ENCODE measurements at regions not wholly inside any gene's neighbourhood (a gene's known extent, or its start where the extent isn't known, plus 50 kb on each side); places are given as distances from the start of the nearest gene placed in this dataset.

DNA sequence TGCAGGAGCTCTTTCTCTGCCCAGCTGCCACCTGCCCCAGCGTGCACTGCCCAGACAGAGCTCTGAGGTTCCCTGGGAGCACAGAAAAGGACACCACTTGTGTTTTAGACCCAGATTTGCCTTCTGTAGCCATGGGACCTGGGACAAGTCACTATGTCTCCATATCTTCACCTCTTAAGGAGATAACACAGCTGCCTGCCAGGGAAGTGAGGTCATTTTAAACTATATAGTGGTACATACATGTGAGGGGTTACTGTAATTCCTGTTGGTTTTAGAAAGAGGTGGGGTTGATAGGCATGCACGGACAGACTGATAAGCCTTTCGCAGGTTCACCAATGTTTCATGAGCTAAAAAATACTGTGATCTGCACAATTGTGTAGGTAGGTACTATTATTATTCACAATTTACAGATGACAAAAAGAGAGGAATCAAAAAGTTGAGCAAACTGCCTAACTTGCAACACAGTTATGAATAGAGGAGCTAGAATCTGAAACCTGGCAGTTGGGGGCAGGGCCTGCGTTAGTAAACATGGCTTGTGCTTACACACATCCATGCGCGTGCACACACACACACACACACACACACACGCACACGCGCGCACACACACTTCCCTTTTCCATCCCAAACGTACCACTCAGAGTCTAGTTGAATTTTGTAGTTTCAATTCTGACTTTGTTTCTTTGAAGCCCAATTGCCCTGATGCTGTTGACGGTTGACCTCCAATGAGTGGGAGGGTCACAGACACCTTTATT is 193.6 kb downstream of the FAM43A start:
- no peak overlapping the region for H3K4me3 ChIP-seq (replicated peaks; ENCODE audit: low read depth, low read length)
- no peaks in the 10 kb centered on the region; the same call in 1 of the 2 replicates for H3K27me3 ChIP-seq (replicated peaks; ENCODE audit: control insufficient read depth, insufficient read depth, low read length)
- TF ChIP-seq CTCF (IDR thresholded peaks at IDR 0.05; ENCODE audit: insufficient read depth, low read length, poor library complexity, severe bottlenecking): no peak
- H3K36me3 ChIP-seq (ENCODE audit: control insufficient read depth, insufficient read depth, low read length): no peaks in the 10 kb centered on the region
- DNase-seq (ENCODE audit: extremely low read depth, insufficient read length): no peak

- Histone ChIP-seq H3K4me3 (replicated peaks; ENCODE audit: low read depth, low read length) (no peak overlapping the region), H3K27me3 (replicated peaks; ENCODE audit: control insufficient read depth, insufficient read depth, low read length) (no peaks in the 10 kb centered on the region; the same call in 1 of the 2 replicates), H3K36me3 (ENCODE audit: control insufficient read depth, insufficient read depth, low read length) (no peaks in the 10 kb centered on the region)
- no peak for DNase-seq (ENCODE audit: extremely low read depth, insufficient read length)
- TF ChIP-seq CTCF (IDR thresholded peaks at IDR 0.05; ENCODE audit: insufficient read depth, low read length, poor library complexity, severe bottlenecking): no peak
Measured at GRCh38 chr3:194879991-194880939, 194.6 kb downstream of the FAM43A start.

GRCh38 chr3:194880940-194881925 is 195.6 kb downstream of the FAM43A start:
- H3K4me3 ChIP-seq (replicated peaks; ENCODE audit: low read depth, low read length): no peak overlapping the region

DNA sequence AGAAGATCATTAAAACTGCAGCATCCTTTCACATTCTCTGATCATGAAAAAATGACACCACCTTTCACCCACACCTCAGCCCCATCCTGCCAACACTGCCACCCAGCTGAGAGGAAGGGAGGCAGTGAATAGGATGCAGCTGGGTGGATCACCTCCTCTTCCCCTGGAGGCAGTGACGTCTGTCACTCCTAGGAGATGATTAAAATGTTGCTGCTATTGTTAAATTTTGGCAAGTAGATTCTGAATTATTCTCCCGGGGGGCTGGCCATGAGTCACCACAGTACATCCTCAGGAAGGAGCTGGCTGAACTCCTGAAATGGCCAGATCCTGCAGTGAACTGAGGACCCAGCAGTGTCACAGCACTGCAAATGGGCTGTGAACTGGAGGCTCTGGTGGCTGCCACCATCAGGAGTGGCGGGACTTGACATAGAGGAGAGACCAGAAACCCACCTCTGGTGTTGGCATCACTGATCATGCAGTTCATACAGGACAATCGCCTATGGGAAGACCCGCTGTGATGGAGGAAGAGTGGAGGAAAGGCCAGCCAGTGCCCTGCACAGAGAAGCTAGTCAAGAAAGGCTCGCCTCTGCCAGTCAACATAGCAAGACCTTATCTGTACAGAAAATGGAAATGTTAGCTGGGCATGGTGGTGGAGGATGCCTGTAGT is 199.1 kb downstream of the FAM43A start:
- Histone ChIP-seq H3K27me3 (replicated peaks; ENCODE audit: control insufficient read depth, insufficient read depth, low read length) (no peaks in the 10 kb centered on the region; the same call in none of the 2 replicates), H3K4me3 (replicated peaks; ENCODE audit: low read depth, low read length) (no peak overlapping the region), H3K36me3 (ENCODE audit: control insufficient read depth, insufficient read depth, low read length) (no peaks in the 10 kb centered on the region)
- DNase-seq (ENCODE audit: extremely low read depth, insufficient read length): no peak
- no peak for TF ChIP-seq CTCF (IDR thresholded peaks at IDR 0.05; ENCODE audit: insufficient read depth, low read length, poor library complexity, severe bottlenecking)

More at GRCh38 chr3:194880940-194881925, 195.6 kb downstream of the FAM43A start:
- Histone ChIP-seq H3K36me3 (ENCODE audit: control insufficient read depth, insufficient read depth, low read length) (no peaks in the 10 kb centered on the region), H3K27me3 (replicated peaks; ENCODE audit: control insufficient read depth, insufficient read depth, low read length) (no peaks in the 10 kb centered on the region; the same call in 1 of the 2 replicates)
- no peak for TF ChIP-seq CTCF (IDR thresholded peaks at IDR 0.05; ENCODE audit: insufficient read depth, low read length, poor library complexity, severe bottlenecking)
- no peak for DNase-seq (ENCODE audit: extremely low read depth, insufficient read length)

- Histone ChIP-seq H3K27me3 (replicated peaks; ENCODE audit: control insufficient read depth, insufficient read depth, low read length) (no peaks in the 10 kb centered on the region; the same call in none of the 2 replicates), H3K36me3 (ENCODE audit: control insufficient read depth, insufficient read depth, low read length) (no peaks in the 10 kb centered on the region)
Measured at GRCh38 chr3:194885766-194886165, 200.1 kb downstream of the FAM43A start.

More at GRCh38 chr3:194885766-194886165, 200.1 kb downstream of the FAM43A start:
- DNase-seq (ENCODE audit: extremely low read depth, insufficient read length): no peak
- TF ChIP-seq CTCF (IDR thresholded peaks at IDR 0.05; ENCODE audit: insufficient read depth, low read length, poor library complexity, severe bottlenecking): no peak
- H3K4me3 ChIP-seq (replicated peaks; ENCODE audit: low read depth, low read length): no peak overlapping the region
